ENCODE measurements at regions not wholly inside any gene's neighbourhood (a gene's known extent, or its start where the extent isn't known, plus 50 kb on each side); places are given as distances from the start of the nearest gene placed in this dataset.

DNA sequence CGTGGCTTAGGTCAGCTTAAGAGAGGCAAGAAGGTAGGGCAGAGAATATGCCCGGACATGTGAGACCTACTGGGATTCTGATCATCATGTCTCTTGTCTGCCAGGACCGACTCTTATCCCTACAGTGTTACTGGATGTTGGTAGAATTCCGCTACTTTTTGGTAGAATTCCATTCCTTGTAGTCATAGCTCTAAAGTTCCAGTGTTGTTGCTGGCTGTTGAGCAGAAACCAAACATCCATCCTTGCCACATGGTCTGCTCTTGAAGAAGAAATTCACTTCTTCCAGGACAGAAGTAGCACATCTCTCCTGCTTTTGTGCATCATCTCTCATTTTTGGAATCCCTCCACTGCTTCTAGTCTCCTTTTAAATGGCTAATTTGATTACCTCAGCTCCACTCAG lies 453.7 kb downstream of the RPL10L start:
- H3K36me3 ChIP-seq (ENCODE audit: low read depth): no peaks in the 10 kb centered on the region
- H2AFZ ChIP-seq: peak overlapping the region; percentile 44
- H3K27ac ChIP-seq: peak overlapping the region; percentile 77
- H4K20me1 ChIP-seq (ENCODE audit: insufficient read depth): no peaks in the 10 kb centered on the region
- H3K79me2 ChIP-seq (ENCODE audit: insufficient read depth): no peaks in the 10 kb centered on the region
- H3K9ac ChIP-seq: 0 out of 2 replicates have a peak overlapping the region, but pooled peaks have one; percentile 24
- TF ChIP-seq EZH2phosphoT487 (IDR thresholded peaks at IDR 0.05; ENCODE audit: insufficient read depth, low read depth): no peak
- TF ChIP-seq EZH2 (IDR thresholded peaks at IDR 0.05; ENCODE audit: insufficient read depth, poor library complexity, severe bottlenecking): no peak
- no peaks in the 10 kb centered on the region for H3K9me2 ChIP-seq (ENCODE audit: insufficient read depth)
- peak overlapping the region; percentile 61 for H3K4me2 ChIP-seq (ENCODE audit: unreplicated experiment)
- peaks cover 13% of the 10 kb centered on the region for H3F3A ChIP-seq (ENCODE audit: insufficient read depth)
- no peaks in the 10 kb centered on the region for H3K27me3 ChIP-seq (replicated peaks; ENCODE audit: insufficient read depth)
- in situ Hi-C loops (cut with MboI): no loop called here
- H3K4me3 ChIP-seq: peak overlapping the region; percentile 28; the same call in 1 of the 2 replicates
- DNase-seq: peak; percentile 67
- no peaks in the 10 kb centered on the region for H3K9me3 ChIP-seq (ENCODE audit: low read depth)
- peaks cover 21% of the 10 kb centered on the region for H3K4me1 ChIP-seq (ENCODE audit: insufficient read depth)
- WGBS, 2 experiments (ENCODE audit: low coverage in 1 of 2, low lambda C conversion rate in 2 of 2, missing lambda C conversion rate in 2 of 2): 5 to 6% methylated on average over 4 of the region's 4 CpGs
